GM18907 (cell line): ENCODE measurements at regions not wholly inside any gene's neighbourhood (a gene's known extent, or its start where the extent isn't known, plus 50 kb on each side); places are given as distances from the start of the nearest gene placed in this dataset.

Source experiments
- ATAC-seq: cut with Tn5 transposase; IDR thresholded peaks from one replicate; pipeline ENCODE4 v1.9.1; 2021; ENCODE audit warnings: mild to moderate bottlenecking, moderate library complexity; ENCODE audit not compliant: unreplicated experiment

- no peak for ATAC-seq
Observed at GRCh38 chr5:3734632-3735031, 139.0 kb downstream of the IRX1 start.

GRCh38 chr5:3736466-3736865, 140.8 kb downstream of the IRX1 start:
- ATAC-seq: no peak

- no peak for ATAC-seq
Observed at GRCh38 chr5:3736926-3737325, 141.3 kb downstream of the IRX1 start.

- no peak for ATAC-seq
Observed at GRCh38 chr5:3738919-3739318, 143.3 kb downstream of the IRX1 start.

GRCh38 chr5:3740546-3741373, 145.1 kb downstream of the IRX1 start:
- ATAC-seq: no peak

GRCh38 chr5:3741374-3741770, 145.7 kb downstream of the IRX1 start:
- no peak for ATAC-seq

- ATAC-seq: no peak
Observed at GRCh38 chr5:3742750-3743149, 147.1 kb downstream of the IRX1 start.

GRCh38 chr5:3751846-3752245, 156.2 kb downstream of the IRX1 start:
- ATAC-seq: no peak

- ATAC-seq: no peak
Observed at GRCh38 chr5:3778000-3778550, 182.4 kb downstream of the IRX1 start.

- no peak for ATAC-seq
Observed at GRCh38 chr5:3778945-3779344, 183.3 kb downstream of the IRX1 start.

- no peak for ATAC-seq
Observed at GRCh38 chr5:3780278-3780677, 184.6 kb downstream of the IRX1 start.

- ATAC-seq: no peak
Observed at GRCh38 chr5:3780907-3781306, 185.3 kb downstream of the IRX1 start.

- ATAC-seq: no peak
Observed at GRCh38 chr5:3784854-3785253, 189.2 kb downstream of the IRX1 start.

- no peak for ATAC-seq
Observed at GRCh38 chr5:3786165-3786564, 190.5 kb downstream of the IRX1 start.

- no peak for ATAC-seq
Observed at GRCh38 chr5:3786891-3787430, 191.3 kb downstream of the IRX1 start.

GRCh38 chr5:3787604-3788003, 192.0 kb downstream of the IRX1 start:
- ATAC-seq: no peak

- no peak for ATAC-seq
Observed at GRCh38 chr5:3789519-3790193, 194.0 kb downstream of the IRX1 start.

GRCh38 chr5:3793162-3793561, 197.5 kb downstream of the IRX1 start:
- ATAC-seq: no peak

GRCh38 chr5:3794611-3795010, 199.0 kb downstream of the IRX1 start:
- no peak for ATAC-seq

GRCh38 chr5:3796736-3797135, 201.1 kb downstream of the IRX1 start:
- no peak for ATAC-seq

- no peak for ATAC-seq
Observed at GRCh38 chr5:3801967-3802366, 206.3 kb downstream of the IRX1 start.

- no peak for ATAC-seq
Observed at GRCh38 chr5:3809455-3809854, 213.8 kb downstream of the IRX1 start.
